Fibroblast of lung (primary cell): ENCODE measurements at regions not wholly inside any gene's neighbourhood (a gene's known extent, or its start where the extent isn't known, plus 50 kb on each side); places are given as distances from the start of the nearest gene placed in this dataset.
"Not testable (repeated sequence)": the region's sequence is repeated elsewhere in the genome, so short reads cannot be mapped to it uniquely, and the experiment has no call there.

ENCODE experiments used
- DNase-seq, 2 donors: peaks; one replicate each; pipeline versions ENCODE4 v3.0.0 to v3.0.0-alpha.2; 2010; ENCODE audit warnings: low read depth in 2 of 2
- H2AFZ ChIP-seq: 2 replicates; pipeline ENCODE4 v1.5.1; 2012; ENCODE audit warnings: low read length, control low read depth, inconsistent platforms
- H3K27ac ChIP-seq: 2 replicates; pipeline ENCODE4 v1.5.1; 2011; ENCODE audit warnings: low read length, control low read depth; ENCODE audit not compliant: insufficient read depth
- H3K27me3 ChIP-seq: 2 replicates; pipeline ENCODE4 v1.5.1; 2011; ENCODE audit warnings: mild to moderate bottlenecking, low read length; ENCODE audit not compliant: control insufficient read depth, insufficient read depth
- H3K36me3 ChIP-seq: 2 replicates; pipeline ENCODE4 v1.5.1; 2011; ENCODE audit warnings: low read length; ENCODE audit not compliant: control insufficient read depth, insufficient read depth
- H3K4me1 ChIP-seq: 2 replicates; pipeline ENCODE4 v1.5.1; 2011; ENCODE audit warnings: low read length; ENCODE audit not compliant: control insufficient read depth, insufficient read depth; ENCODE audit errors: extremely low read depth
- H3K4me2 ChIP-seq: 2 replicates; pipeline ENCODE4 v1.5.1; 2011; ENCODE audit warnings: low read length, control low read depth; ENCODE audit not compliant: insufficient read depth; ENCODE audit errors: extremely low read depth
- H3K4me3 ChIP-seq, 4 experiments: fragments of 200-600 bp in 1 of 4; sonication (generic) in 1 of 4; replicated peaks in 1 of 4; 2 replicates each; pipeline ENCODE4 v1.5.1; 2011 to 2016; ENCODE audit warnings: low read length in 4 of 4, low read depth in 3 of 4, mild to moderate bottlenecking in 3 of 4, control low read depth in 2 of 4, inconsistent platforms in 1 of 4, mixed read lengths in 1 of 4; ENCODE audit not compliant: insufficient read depth in 1 of 4; ENCODE audit errors: control extremely low read depth in 1 of 4
- H3K79me2 ChIP-seq: 2 replicates; pipeline ENCODE4 v1.5.1; 2012; ENCODE audit warnings: mild to moderate bottlenecking, low read length, inconsistent platforms; ENCODE audit not compliant: control insufficient read depth, insufficient read depth
- H3K9ac ChIP-seq: 2 replicates; pipeline ENCODE4 v1.5.1; 2011; ENCODE audit warnings: mild to moderate bottlenecking, low read length, control low read depth; ENCODE audit not compliant: insufficient read depth
- H3K9me3 ChIP-seq: 2 replicates; pipeline ENCODE4 v1.5.1; 2012; ENCODE audit warnings: low read depth, low read length; ENCODE audit not compliant: control insufficient read depth, insufficient read depth
- H4K20me1 ChIP-seq: 2 replicates; pipeline ENCODE4 v1.5.1; 2011; ENCODE audit warnings: low read length; ENCODE audit not compliant: control insufficient read depth, insufficient read depth; ENCODE audit errors: extremely low read depth
- CTCF ChIP-seq, 2 donors: IDR thresholded peaks in 1 of 2; conservative IDR thresholded peaks in 1 of 2; 1 replicate in 1 of 2; 2 replicates in 1 of 2; pipeline ENCODE4 v1.5.1; 2011 to 2012; ENCODE audit warnings: low read length in 2 of 2, control low read depth in 1 of 2, inconsistent platforms in 1 of 2, low read depth in 1 of 2, mild to moderate bottlenecking in 1 of 2
- EZH2 ChIP-seq: IDR thresholded peaks from 2 replicates; pipeline ENCODE4 v1.5.1; 2012; ENCODE audit warnings: low read length, control low read depth, mild to moderate bottlenecking; ENCODE audit errors: missing control alignments

- Histone ChIP-seq H3K4me2 (no peak overlapping the region), H2AFZ (no peak overlapping the region), H3K79me2 (no peaks in the 10 kb centered on the region), H3K9ac (no peak overlapping the region), H3K36me3 (no peaks in the 10 kb centered on the region), H3K27ac (no peak overlapping the region), H3K27me3 (no peaks in the 10 kb centered on the region), H3K4me3 (no peak overlapping the region), H3K9me3 (no peaks in the 10 kb centered on the region), H3K4me1 (no peaks in the 10 kb centered on the region), H4K20me1 (no peaks in the 10 kb centered on the region)
- no peak for DNase-seq
- TF ChIP-seq EZH2 (no peak), CTCF (conservative IDR thresholded peaks at IDR 0.05 in 1 of 2, IDR thresholded peaks at IDR 0.05 in 1 of 2; ENCODE audit: low read depth in 1 of 2, low read length in 2 of 2) (no peak)
Observed at GRCh38 chr12:74033531-74033930, 504.1 kb upstream of the ATXN7L3B start.

GRCh38 chr12:74039138-74039537, 498.5 kb upstream of the ATXN7L3B start:
- not testable (repeated sequence) for H3K4me2 ChIP-seq, DNase-seq, H2AFZ ChIP-seq, H3K79me2 ChIP-seq, H3K9me3 ChIP-seq, H3K4me1 ChIP-seq, H3K27me3 ChIP-seq, H3K27ac ChIP-seq, H3K36me3 ChIP-seq, H4K20me1 ChIP-seq, H3K9ac ChIP-seq, H3K4me3 ChIP-seq

- Histone ChIP-seq H3K27me3 (no peaks in the 10 kb centered on the region), H3K4me3 (no peak overlapping the region), H3K9ac (no peak overlapping the region), H3K4me2 (no peak overlapping the region), H3K4me1 (no peaks in the 10 kb centered on the region), H3K9me3 (no peaks in the 10 kb centered on the region), H2AFZ (no peak overlapping the region), H3K79me2 (no peaks in the 10 kb centered on the region), H3K27ac (no peak overlapping the region), H4K20me1 (no peaks in the 10 kb centered on the region), H3K36me3 (no peaks in the 10 kb centered on the region)
- DNase-seq: peak in 1 of 2 donors; percentile 81
- no peak for TF ChIP-seq EZH2
Observed at GRCh38 chr12:74043343-74043742, 494.3 kb upstream of the ATXN7L3B start.

- no peak for DNase-seq
- TF ChIP-seq EZH2: no peak
- no peaks in the 10 kb centered on the region for H3K36me3 ChIP-seq
- no peak overlapping the region for H3K9ac ChIP-seq
- no peak overlapping the region for H3K4me2 ChIP-seq
- H3K27me3 ChIP-seq: no peaks in the 10 kb centered on the region
- H3K4me1 ChIP-seq: no peaks in the 10 kb centered on the region
- no peak overlapping the region for H2AFZ ChIP-seq
- H3K79me2 ChIP-seq: no peaks in the 10 kb centered on the region
- H3K4me3 ChIP-seq: no peak overlapping the region
- H3K27ac ChIP-seq: no peak overlapping the region
- H3K9me3 ChIP-seq: no peaks in the 10 kb centered on the region
- H4K20me1 ChIP-seq: no peaks in the 10 kb centered on the region
Observed at GRCh38 chr12:74049348-74049747, 488.3 kb upstream of the ATXN7L3B start.
